G401.6 (cell line): ENCODE measurements at regions not wholly inside any gene's neighbourhood (a gene's known extent, or its start where the extent isn't known, plus 50 kb on each side); places are given as distances from the start of the nearest gene placed in this dataset.

Experiments
- FAIRE-seq: peaks from 2 replicates; lab custom pipeline; 2012; peaks lifted over from hg19 to GRCh38; lab: Jason Lieb, UNC

GRCh38 chr2:196537311-196537710, 102.2 kb upstream of the CCDC150 start:
- no peak for FAIRE-seq

- FAIRE-seq: no peak
Observed at GRCh38 chr2:196538189-196538588, 101.3 kb upstream of the CCDC150 start.

GRCh38 chr2:196538646-196539045, 100.9 kb upstream of the CCDC150 start:
- FAIRE-seq: no peak

- FAIRE-seq: no peak
Observed at GRCh38 chr2:196544906-196545433, 94.5 kb upstream of the CCDC150 start.

- FAIRE-seq: no peak
Observed at GRCh38 chr2:196546151-196546919, 93.2 kb upstream of the CCDC150 start.

GRCh38 chr2:196549052-196549451, 90.5 kb upstream of the CCDC150 start:
- FAIRE-seq: no peak

- FAIRE-seq: no peak
Observed at GRCh38 chr2:196551014-196551413, 88.5 kb upstream of the CCDC150 start.

GRCh38 chr2:196555161-196555560, 84.4 kb upstream of the CCDC150 start:
- no peak for FAIRE-seq

GRCh38 chr2:196555726-196556125, 83.8 kb upstream of the CCDC150 start:
- FAIRE-seq: no peak

- FAIRE-seq: no peak
Observed at GRCh38 chr2:196558497-196558896, 81.0 kb upstream of the CCDC150 start.

- no peak for FAIRE-seq
Observed at GRCh38 chr2:196563876-196564275, 75.6 kb upstream of the CCDC150 start.

- FAIRE-seq: peak; percentile 46
Observed at GRCh38 chr2:196565106-196565765, 74.3 kb upstream of the CCDC150 start.

GRCh38 chr2:196565982-196566381, 73.5 kb upstream of the CCDC150 start:
- FAIRE-seq: no peak

- FAIRE-seq: no peak
Observed at GRCh38 chr2:196566961-196567666, 72.4 kb upstream of the CCDC150 start.

GRCh38 chr2:196568506-196568905, 71.0 kb upstream of the CCDC150 start:
- FAIRE-seq: no peak

GRCh38 chr2:196584903-196585302, 54.6 kb upstream of the CCDC150 start:
- FAIRE-seq: no peak

- FAIRE-seq: no peak
Observed at GRCh38 chr2:196586511-196586991, 53.0 kb upstream of the CCDC150 start.

GRCh38 chr2:196587056-196587455, 52.5 kb upstream of the CCDC150 start:
- no peak for FAIRE-seq

- no peak for FAIRE-seq
Observed at GRCh38 chr2:196587739-196588138, 51.8 kb upstream of the CCDC150 start.

- no peak for FAIRE-seq
Observed at GRCh38 chr2:196589419-196589818, 50.1 kb upstream of the CCDC150 start.
